H1 (cell line): ENCODE measurements at regions not wholly inside any gene's neighbourhood (a gene's known extent, or its start where the extent isn't known, plus 50 kb on each side); places are given as distances from the start of the nearest gene placed in this dataset.

Experiments used
- CTCF ChIA-PET: fragments of 300-600 bp; sonication (Branson Sonifier 250); formaldehyde crosslinking; loops from one replicate; lab custom pipeline; 2021; ENCODE audit not compliant: partially characterized antibody; lab: Charles Lee
- POLR2A ChIA-PET: fragments of 300-600 bp; sonication (Branson Sonifier 250); formaldehyde crosslinking; loops from one replicate; lab custom pipeline; 2021; ENCODE audit warnings: inconsistent platforms; ENCODE audit not compliant: partially characterized antibody; lab: Charles Lee
- DNase-seq, 2 experiments: peaks; one replicate each; pipeline versions ENCODE4 v3.0.0 to v3.0.0-alpha.2; 2010 to 2022; ENCODE audit warnings: low spot score in 2 of 2, low read depth in 1 of 2, mixed read lengths in 1 of 2
- FAIRE-seq: peaks from 2 replicates; lab custom pipeline; 2011; peaks lifted over from hg19 to GRCh38; lab: Jason Lieb, UNC
- H2AFZ ChIP-seq: 2 replicates; pipeline ENCODE4 v1.8.1; 2012; ENCODE audit warnings: low read length, inconsistent platforms
- H2AK5ac ChIP-seq: 2 replicates; pipeline ENCODE4 v1.6.1; 2013; ENCODE audit warnings: low read depth, low read length
- H2BK120ac ChIP-seq: replicated peaks from 2 replicates; pipeline ENCODE3; 2013; ENCODE audit warnings: low read depth, low read length, inconsistent platforms
- H2BK12ac ChIP-seq: 2 replicates; pipeline ENCODE4 v1.6.1; 2013; ENCODE audit warnings: low read depth, low read length
- H2BK15ac ChIP-seq: 2 replicates; pipeline ENCODE4 v1.6.1; 2013; ENCODE audit warnings: low read length
- H2BK20ac ChIP-seq: 2 replicates; pipeline ENCODE4 v1.6.1; 2013; ENCODE audit warnings: low read length
- H2BK5ac ChIP-seq: 2 replicates; pipeline ENCODE4 v1.6.1; 2013; ENCODE audit warnings: low read depth, low read length
- H3K14ac ChIP-seq: 2 replicates; pipeline ENCODE4 v1.6.1; 2013; ENCODE audit warnings: inconsistent platforms; ENCODE audit not compliant: insufficient read length
- H3K18ac ChIP-seq: 2 replicates; pipeline ENCODE4 v1.6.1; 2013; ENCODE audit warnings: low read length; ENCODE audit errors: extremely low read depth
- H3K23ac ChIP-seq: 2 replicates; pipeline ENCODE4 v1.6.1; 2013; ENCODE audit warnings: inconsistent platforms; ENCODE audit not compliant: insufficient read length
- H3K23me2 ChIP-seq: 2 replicates; pipeline ENCODE4 v1.6.1; 2013; ENCODE audit warnings: low read depth, low read length
- H3K27ac ChIP-seq: 2 replicates; pipeline ENCODE4 v1.6.1; 2011; ENCODE audit warnings: low read depth, low read length, inconsistent platforms
- H3K27me3 ChIP-seq, 4 experiments: replicated peaks in 1 of 4; 1 replicate in 1 of 4; 2 replicates in 3 of 4; pipeline versions ENCODE4 v1.6.1 to v1.8.1; 2011 to 2013; ENCODE audit warnings: low read length in 3 of 4, mild to moderate bottlenecking in 3 of 4, inconsistent platforms in 2 of 4, mixed read lengths in 2 of 4, moderate library complexity in 1 of 4; ENCODE audit not compliant: control insufficient read depth in 3 of 4, insufficient read depth in 3 of 4; ENCODE audit errors: extremely low read depth in 1 of 4
- H3K36me3 ChIP-seq, 4 experiments: 2 replicates each; pipeline versions ENCODE4 v1.6.1 to v1.8.1; 2011 to 2013; ENCODE audit warnings: mild to moderate bottlenecking in 4 of 4, low read length in 3 of 4, moderate library complexity in 2 of 4, control low read depth in 1 of 4, inconsistent platforms in 1 of 4; ENCODE audit not compliant: insufficient read depth in 4 of 4, control insufficient read depth in 2 of 4
- H3K4ac ChIP-seq: replicated peaks from 2 replicates; pipeline ENCODE3; 2013; ENCODE audit warnings: low read length, low read depth, mixed read lengths, inconsistent platforms; ENCODE audit not compliant: insufficient read length
- H3K4me1 ChIP-seq, 4 experiments: replicated peaks in 1 of 4; 1 replicate in 1 of 4; 2 replicates in 3 of 4; pipeline versions ENCODE4 v1.6.1 to v1.8.1; 2011 to 2013; ENCODE audit warnings: low read length in 3 of 4, inconsistent platforms in 2 of 4, mixed read lengths in 1 of 4; ENCODE audit not compliant: insufficient read depth in 4 of 4, control insufficient read depth in 3 of 4
- H3K4me2 ChIP-seq, 2 experiments: 2 replicates each; pipeline versions ENCODE4 v1.6.1 to v1.8.1; 2011 to 2013; ENCODE audit warnings: low read depth in 2 of 2, low read length in 2 of 2, control low read depth in 1 of 2, inconsistent platforms in 1 of 2, mild to moderate bottlenecking in 1 of 2; ENCODE audit not compliant: insufficient read depth in 1 of 2
- H3K4me3 ChIP-seq, 4 experiments: fragments of 200-600, 300-600 bp in 1 of 4; sonication (generic), shearing (Covaris generic), sonication (Bioruptor Twin) in 1 of 4; 2 replicates each; pipeline versions ENCODE4 v1.5.1 to v1.8.1; 2011 to 2016; ENCODE audit warnings: low read length in 4 of 4, low read depth in 3 of 4, control low read depth in 2 of 4, inconsistent platforms in 2 of 4, mild to moderate bottlenecking in 2 of 4, mixed read lengths in 1 of 4, moderate library complexity in 1 of 4; ENCODE audit not compliant: insufficient read depth in 2 of 4; ENCODE audit errors: extremely low read depth in 1 of 4
- H3K56ac ChIP-seq: replicated peaks from 2 replicates; pipeline ENCODE3; 2013; ENCODE audit warnings: low read depth, mild to moderate bottlenecking, mixed read lengths, low read length, inconsistent platforms; ENCODE audit not compliant: insufficient read length
- H3K79me1 ChIP-seq: 2 replicates; pipeline ENCODE4 v1.6.1; 2013; ENCODE audit warnings: low read depth, low read length, control low read depth
- H3K79me2 ChIP-seq, 2 experiments: 2 replicates each; pipeline versions ENCODE4 v1.6.1 to v1.8.1; 2012 to 2013; ENCODE audit warnings: low read length in 2 of 2, mild to moderate bottlenecking in 2 of 2, inconsistent platforms in 1 of 2; ENCODE audit not compliant: insufficient read depth in 2 of 2, control insufficient read depth in 1 of 2
- H3K9ac ChIP-seq, 4 experiments: replicated peaks in 1 of 4; 1 replicate in 1 of 4; 2 replicates in 3 of 4; pipeline versions ENCODE4 v1.6.1 to v1.8.1; 2011 to 2013; ENCODE audit warnings: low read depth in 3 of 4, low read length in 3 of 4, control low read depth in 2 of 4, mild to moderate bottlenecking in 2 of 4, moderate library complexity in 2 of 4, inconsistent platforms in 1 of 4; ENCODE audit errors: extremely low read depth in 1 of 4
- H3K9me3 ChIP-seq, 2 experiments: 2 replicates each; pipeline versions ENCODE4 v1.6.1 to v1.8.1; 2012 to 2013; ENCODE audit warnings: mild to moderate bottlenecking in 2 of 2, moderate library complexity in 2 of 2, control low read depth in 1 of 2, inconsistent platforms in 1 of 2, low read depth in 1 of 2, low read length in 1 of 2, mixed read lengths in 1 of 2; ENCODE audit not compliant: insufficient read depth in 2 of 2
- H4K20me1 ChIP-seq, 2 experiments: replicated peaks in 1 of 2; 2 replicates each; pipeline versions ENCODE3 to v1.8.1; 2011 to 2013; ENCODE audit warnings: inconsistent platforms in 2 of 2, low read length in 2 of 2, mild to moderate bottlenecking in 1 of 2; ENCODE audit not compliant: insufficient read depth in 2 of 2, control insufficient read depth in 1 of 2
- H4K5ac ChIP-seq: 2 replicates; pipeline ENCODE4 v1.6.1; 2013; ENCODE audit warnings: low read length, low read depth, mixed read lengths, inconsistent platforms; ENCODE audit not compliant: insufficient read length
- H4K8ac ChIP-seq: 2 replicates; pipeline ENCODE4 v1.8.0; 2013; ENCODE audit warnings: mild to moderate bottlenecking, moderate library complexity, low read length, inconsistent platforms; ENCODE audit not compliant: insufficient read depth; ENCODE audit errors: extremely low read depth
- H4K91ac ChIP-seq: replicated peaks from 2 replicates; pipeline ENCODE3; 2013; ENCODE audit warnings: low read length, mixed read lengths, inconsistent platforms; ENCODE audit not compliant: insufficient read length
- CHD2 ChIP-seq: IDR thresholded peaks from 2 replicates; pipeline ENCODE4 v1.6.1; 2012; ENCODE audit warnings: low read length, improper control_type of control experiment
- RAD21 ChIP-seq, 2 experiments: IDR thresholded peaks in 1 of 2; conservative IDR thresholded peaks in 1 of 2; 2 replicates each; pipeline ENCODE4 v1.6.1; 2011; ENCODE audit warnings: low read depth in 2 of 2, low read length in 2 of 2, improper control_type of control experiment in 1 of 2, inconsistent platforms in 1 of 2, mild to moderate bottlenecking in 1 of 2, moderate library complexity in 1 of 2
- YY1 ChIP-seq: IDR thresholded peaks from 2 replicates; pipeline ENCODE4 v1.6.1; 2011; ENCODE audit warnings: low read depth, mild to moderate bottlenecking, low read length
- WGBS, 2 experiments: shearing (Covaris generic) in 1 of 2; methylation state at CpG; one replicate each; pipeline versions ENCODE4 v1.1.6 to v1.1.7; 2013 to 2015; ENCODE audit warnings: low lambda C conversion rate in 2 of 2, mixed read lengths in 2 of 2, inconsistent platforms in 1 of 2, low coverage in 1 of 2, missing lambda C conversion rate in 1 of 2; ENCODE audit not compliant: insufficient replicate concordance in 2 of 2, insufficient coverage in 1 of 2, insufficient read length in 1 of 2; ENCODE audit errors: extremely low coverage in 1 of 2, missing lambda C conversion rate in 1 of 2; 5-methylcytosine and 5-hydroxymethylcytosine counted together

- Histone ChIP-seq H4K5ac (no peak overlapping the region), H3K4me1 (peaks cover 0 to 3% (median 0%) of the 10 kb centered on the region in 4 experiments; a peak in 1 of 7 replicates), H2BK20ac (no peak overlapping the region), H3K4me2 (no peak overlapping the region), H3K14ac (no peak overlapping the region), H3K9ac (no peak overlapping the region), H3K79me1 (no peaks in the 10 kb centered on the region), H3K27me3 (peaks cover 0 to 1% (median 0%) of the 10 kb centered on the region in 4 experiments; a peak in 1 of 7 replicates), H3K23me2 (no peaks in the 10 kb centered on the region), H3K79me2 (no peaks in the 10 kb centered on the region), H3K27ac (no peak overlapping the region), H2BK12ac (no peak overlapping the region), H4K91ac (no peak overlapping the region), H2BK120ac (no peak overlapping the region), H3K23ac (no peak overlapping the region), H2BK15ac (no peak overlapping the region), H2AFZ (no peak overlapping the region), H3K9me3 (no peaks in the 10 kb centered on the region), H3K4ac (no peak overlapping the region), H2AK5ac (no peak overlapping the region), H3K36me3 (no peaks in the 10 kb centered on the region), H4K20me1 (no peaks in the 10 kb centered on the region), H3K4me3 (no peak overlapping the region), H4K8ac (no peak overlapping the region), H3K56ac (no peak overlapping the region), H3K18ac (no peak overlapping the region), H2BK5ac (no peak overlapping the region)
- DNase-seq: no peak
- FAIRE-seq: no peak
- CTCF ChIA-PET: no interaction called here
- POLR2A ChIA-PET: no interaction called here
- 39% methylated on average over 2 of the region's 2 CpGs; no CpG with 5 or more reads in 1 of the 2 experiments for WGBS, 2 experiments
- no peak for TF ChIP-seq YY1
- no peak for TF ChIP-seq RAD21 (IDR thresholded peaks at IDR 0.05 in 1 of 2, conservative IDR thresholded peaks at IDR 0.05 in 1 of 2; ENCODE audit: low read depth in 2 of 2, low read length in 2 of 2)
- TF ChIP-seq CHD2: no peak
Measured at GRCh38 chr9:13731637-13732036, 452.1 kb upstream of the MPDZ start.
